Neural progenitor cell (in vitro differentiated cells): ENCODE measurements at regions not wholly inside any gene's neighbourhood (a gene's known extent, or its start where the extent isn't known, plus 50 kb on each side); places are given as distances from the start of the nearest gene placed in this dataset.

Source experiments
- EZH2 ChIP-seq: fragments of 200-600 bp; sonication (generic); IDR thresholded peaks from 2 replicates; pipeline ENCODE4 v1.6.1; 2017; ENCODE audit warnings: antibody characterized with exemption, mild to moderate bottlenecking, moderate library complexity
- TF ChIP-seq, protein P1 (sequence below): fragments of 200-600 bp; sonication (generic); IDR thresholded peaks from 2 replicates; pipeline ENCODE4 v1.5.1; 2017; ENCODE audit warnings: antibody characterized with exemption, mild to moderate bottlenecking

- TF ChIP-seq, protein P1, sequence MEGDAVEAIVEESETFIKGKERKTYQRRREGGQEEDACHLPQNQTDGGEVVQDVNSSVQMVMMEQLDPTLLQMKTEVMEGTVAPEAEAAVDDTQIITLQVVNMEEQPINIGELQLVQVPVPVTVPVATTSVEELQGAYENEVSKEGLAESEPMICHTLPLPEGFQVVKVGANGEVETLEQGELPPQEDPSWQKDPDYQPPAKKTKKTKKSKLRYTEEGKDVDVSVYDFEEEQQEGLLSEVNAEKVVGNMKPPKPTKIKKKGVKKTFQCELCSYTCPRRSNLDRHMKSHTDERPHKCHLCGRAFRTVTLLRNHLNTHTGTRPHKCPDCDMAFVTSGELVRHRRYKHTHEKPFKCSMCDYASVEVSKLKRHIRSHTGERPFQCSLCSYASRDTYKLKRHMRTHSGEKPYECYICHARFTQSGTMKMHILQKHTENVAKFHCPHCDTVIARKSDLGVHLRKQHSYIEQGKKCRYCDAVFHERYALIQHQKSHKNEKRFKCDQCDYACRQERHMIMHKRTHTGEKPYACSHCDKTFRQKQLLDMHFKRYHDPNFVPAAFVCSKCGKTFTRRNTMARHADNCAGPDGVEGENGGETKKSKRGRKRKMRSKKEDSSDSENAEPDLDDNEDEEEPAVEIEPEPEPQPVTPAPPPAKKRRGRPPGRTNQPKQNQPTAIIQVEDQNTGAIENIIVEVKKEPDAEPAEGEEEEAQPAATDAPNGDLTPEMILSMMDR: no peak
- no peak for TF ChIP-seq EZH2
These were observed 81.1 kb upstream of the SLC4A4 start for GRCh38 chr4:71257761-71258160.
